ENCODE measurements at regions not wholly inside any gene's neighbourhood (a gene's known extent, or its start where the extent isn't known, plus 50 kb on each side); places are given as distances from the start of the nearest gene placed in this dataset.

DNA sequence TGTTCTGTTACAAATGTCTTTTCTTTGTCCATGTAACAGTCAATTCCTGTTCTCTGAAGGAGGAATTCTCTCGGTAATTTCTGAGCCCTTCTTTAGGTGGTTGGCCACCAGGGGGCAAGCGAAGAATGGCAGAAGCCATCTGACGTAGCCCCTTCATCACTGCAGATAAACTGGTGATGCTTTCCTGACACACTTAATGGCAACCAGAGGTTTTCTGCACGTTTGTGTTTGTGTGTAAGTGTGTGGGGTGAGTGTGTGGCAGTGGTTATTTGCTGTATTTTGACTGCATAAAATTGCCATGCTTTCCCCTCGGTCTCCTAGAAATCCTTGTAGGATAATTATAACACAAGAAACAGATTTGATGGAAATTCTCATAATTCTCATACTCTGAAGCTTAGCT lies 64.8 kb upstream of the STOX2 start:
- 0 out of 2 replicates have a peak, but pooled peaks have one; percentile 38 for TF ChIP-seq POLR2A (IDR thresholded peaks at IDR 0.05; ENCODE audit: low read depth, low read length)
- TF ChIP-seq, protein P1, sequence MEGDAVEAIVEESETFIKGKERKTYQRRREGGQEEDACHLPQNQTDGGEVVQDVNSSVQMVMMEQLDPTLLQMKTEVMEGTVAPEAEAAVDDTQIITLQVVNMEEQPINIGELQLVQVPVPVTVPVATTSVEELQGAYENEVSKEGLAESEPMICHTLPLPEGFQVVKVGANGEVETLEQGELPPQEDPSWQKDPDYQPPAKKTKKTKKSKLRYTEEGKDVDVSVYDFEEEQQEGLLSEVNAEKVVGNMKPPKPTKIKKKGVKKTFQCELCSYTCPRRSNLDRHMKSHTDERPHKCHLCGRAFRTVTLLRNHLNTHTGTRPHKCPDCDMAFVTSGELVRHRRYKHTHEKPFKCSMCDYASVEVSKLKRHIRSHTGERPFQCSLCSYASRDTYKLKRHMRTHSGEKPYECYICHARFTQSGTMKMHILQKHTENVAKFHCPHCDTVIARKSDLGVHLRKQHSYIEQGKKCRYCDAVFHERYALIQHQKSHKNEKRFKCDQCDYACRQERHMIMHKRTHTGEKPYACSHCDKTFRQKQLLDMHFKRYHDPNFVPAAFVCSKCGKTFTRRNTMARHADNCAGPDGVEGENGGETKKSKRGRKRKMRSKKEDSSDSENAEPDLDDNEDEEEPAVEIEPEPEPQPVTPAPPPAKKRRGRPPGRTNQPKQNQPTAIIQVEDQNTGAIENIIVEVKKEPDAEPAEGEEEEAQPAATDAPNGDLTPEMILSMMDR (conservative IDR thresholded peaks at IDR 0.05; ENCODE audit: low read depth, low read length) = peak; percentile 96
